ENCODE measurements at regions not wholly inside any gene's neighbourhood (a gene's known extent, or its start where the extent isn't known, plus 50 kb on each side); places are given as distances from the start of the nearest gene placed in this dataset.

GRCh38 chr16:5738586-5738985 is 641.0 kb upstream of the EEF2KMT start:
- in situ Hi-C loops (cut with MboI; ENCODE audit: low sequenced_read_pairs, unreplicated experiment), result no loop called here
- no peak for TF ChIP-seq CTCF (IDR thresholded peaks at IDR 0.05; ENCODE audit: borderline replicate concordance, control extremely low read depth, extremely low read depth, insufficient read depth, missing control alignments)
- no peak for DNase-seq (ENCODE audit: low spot score)

- in situ Hi-C loops (cut with MboI; ENCODE audit: low sequenced_read_pairs, unreplicated experiment), result no loop called here
- DNase-seq (ENCODE audit: low spot score), result no peak
- TF ChIP-seq CTCF (IDR thresholded peaks at IDR 0.05; ENCODE audit: borderline replicate concordance, control extremely low read depth, extremely low read depth, insufficient read depth, missing control alignments), result no peak
Measured at GRCh38 chr16:5736209-5736930, 638.8 kb upstream of the EEF2KMT start.

GRCh38 chr16:5735444-5735843 is 637.8 kb upstream of the EEF2KMT start:
- in situ Hi-C loops (cut with MboI; ENCODE audit: low sequenced_read_pairs, unreplicated experiment), result no loop called here
- TF ChIP-seq CTCF (IDR thresholded peaks at IDR 0.05; ENCODE audit: borderline replicate concordance, control extremely low read depth, extremely low read depth, insufficient read depth, missing control alignments), result no peak
- no peak for DNase-seq (ENCODE audit: low spot score)

- no peak for DNase-seq (ENCODE audit: low spot score)
- TF ChIP-seq CTCF (IDR thresholded peaks at IDR 0.05; ENCODE audit: borderline replicate concordance, control extremely low read depth, extremely low read depth, insufficient read depth, missing control alignments), result no peak
- in situ Hi-C loops (cut with MboI; ENCODE audit: low sequenced_read_pairs, unreplicated experiment), result no loop called here
Measured at GRCh38 chr16:5730783-5731182, 633.2 kb upstream of the EEF2KMT start.

GRCh38 chr16:5722116-5722619 is 624.6 kb upstream of the EEF2KMT start:
- no peak for DNase-seq (ENCODE audit: low spot score)
- in situ Hi-C loops (cut with MboI; ENCODE audit: low sequenced_read_pairs, unreplicated experiment), result no loop called here
- no peak for TF ChIP-seq CTCF (IDR thresholded peaks at IDR 0.05; ENCODE audit: borderline replicate concordance, control extremely low read depth, extremely low read depth, insufficient read depth, missing control alignments)

- no peak for TF ChIP-seq CTCF (IDR thresholded peaks at IDR 0.05; ENCODE audit: borderline replicate concordance, control extremely low read depth, extremely low read depth, insufficient read depth, missing control alignments)
- no peak for DNase-seq (ENCODE audit: low spot score)
- in situ Hi-C loops (cut with MboI; ENCODE audit: low sequenced_read_pairs, unreplicated experiment), result no loop called here
Measured at GRCh38 chr16:5715155-5715554, 617.6 kb upstream of the EEF2KMT start.

All from GM13976 (cell line).